Loucy (cell line): ENCODE measurements at regions not wholly inside any gene's neighbourhood (a gene's known extent, or its start where the extent isn't known, plus 50 kb on each side); places are given as distances from the start of the nearest gene placed in this dataset.

ENCODE experiments used
- CTCF ChIP-seq: fragments of 200-600 bp; sonication (generic); conservative IDR thresholded peaks from 2 replicates; pipeline ENCODE4 v1.5.1; 2014; ENCODE audit warnings: mild to moderate bottlenecking, antibody characterized with exemption, low read length
- EZH2phosphoT487 ChIP-seq: fragments of 200-600 bp; IDR thresholded peaks from 2 replicates; pipeline ENCODE4 v1.6.1; 2018; ENCODE audit warnings: antibody characterized with exemption, mild to moderate bottlenecking, moderate library complexity, borderline replicate concordance

GRCh38 chr4:38567457-38567856 is 96.5 kb upstream of the KLF3 start:
- TF ChIP-seq CTCF (no peak), EZH2phosphoT487 (no peak)
